Thyroid gland (tissue), 4 donors: ENCODE measurements at regions not wholly inside any gene's neighbourhood (a gene's known extent, or its start where the extent isn't known, plus 50 kb on each side); places are given as distances from the start of the nearest gene placed in this dataset.
"Not testable (repeated sequence)": the region's sequence is repeated elsewhere in the genome, so short reads cannot be mapped to it uniquely, and the experiment has no call there.

ENCODE experiments used
- DNase-seq, 2 donors: peaks; one replicate each; pipeline ENCODE4 v3.0.0-alpha.2; 2019
- H3K27ac ChIP-seq, 3 donors: fragments of 200-600 bp; sonication (generic); 1 replicate in 2 of 3; 2 replicates in 1 of 3; pipeline ENCODE4 v1.5.1; 2016 to 2019; ENCODE audit warnings: mild to moderate bottlenecking in 1 of 3, moderate library complexity in 1 of 3
- H3K27me3 ChIP-seq: fragments of 200-600 bp; sonication (generic); one replicate; pipeline ENCODE4 v1.5.1; 2019
- H3K36me3 ChIP-seq, 2 donors: fragments of 200-600 bp; sonication (generic); one replicate each; pipeline ENCODE4 v1.5.1; 2016 to 2019
- H3K4me1 ChIP-seq, 2 donors: fragments of 200-600 bp; sonication (generic); one replicate each; pipeline ENCODE4 v1.5.1; 2017 to 2019
- H3K4me3 ChIP-seq, 3 donors: fragments of 200-600 bp; sonication (generic); replicated peaks in 1 of 3; 1 replicate in 2 of 3; 2 replicates in 1 of 3; pipeline ENCODE4 v1.5.1; 2016; ENCODE audit warnings: mild to moderate bottlenecking in 1 of 3
- H3K9me3 ChIP-seq: fragments of 200-600 bp; sonication (generic); one replicate; pipeline ENCODE4 v1.5.1; 2017
- POLR2A ChIP-seq, 2 donors: fragments of 450-650 bp; IDR thresholded peaks; one replicate each; pipeline ENCODE4 v1.6.1; 2017; ENCODE audit warnings: antibody characterized with exemption in 2 of 2, mild to moderate bottlenecking in 2 of 2, moderate library complexity in 1 of 2
- WGBS, 2 donors: methylation state at CpG; one replicate each; pipeline ENCODE4 v1.1.5; 2017; 5-methylcytosine and 5-hydroxymethylcytosine counted together
- intact Hi-C: fragments of 100-400 bp; cut with DNase I; formaldehyde crosslinking; loops from one replicate; pipeline ENCODE4 v1.15.1; 2023
- TF ChIP-seq, protein P1 (sequence below), 6 experiments: fragments of 200-600 bp in 3 of 6; fragments of 450-650 bp in 3 of 6; sonication (generic) in 3 of 6; IDR thresholded peaks; one replicate each; pipeline ENCODE4 v1.5.1; 2016 to 2019; ENCODE audit warnings: antibody characterized with exemption in 6 of 6, mild to moderate bottlenecking in 2 of 6, inconsistent platforms in 1 of 6, moderate library complexity in 1 of 6

DNA sequence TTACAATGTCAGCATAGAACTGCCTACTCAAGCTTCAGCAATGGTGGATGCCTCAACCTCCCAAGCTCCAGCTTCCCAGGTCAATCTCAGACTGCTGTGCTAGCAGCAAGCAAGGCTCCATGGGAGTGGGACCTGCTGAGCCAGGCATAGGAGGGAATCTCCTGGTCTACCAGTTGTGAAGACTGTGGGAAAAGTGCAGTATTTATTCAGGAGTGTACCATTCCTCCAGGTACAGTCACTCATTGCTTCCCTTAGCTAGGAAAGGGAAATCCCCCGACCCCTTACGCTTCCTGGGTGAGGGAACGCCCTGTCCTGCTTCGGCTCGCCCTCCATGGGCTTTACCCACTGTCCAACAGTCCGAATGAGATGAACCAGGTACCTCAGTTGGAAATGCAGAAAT, 130.3 kb downstream of the ADCYAP1 start:
- TF ChIP-seq, protein P1, sequence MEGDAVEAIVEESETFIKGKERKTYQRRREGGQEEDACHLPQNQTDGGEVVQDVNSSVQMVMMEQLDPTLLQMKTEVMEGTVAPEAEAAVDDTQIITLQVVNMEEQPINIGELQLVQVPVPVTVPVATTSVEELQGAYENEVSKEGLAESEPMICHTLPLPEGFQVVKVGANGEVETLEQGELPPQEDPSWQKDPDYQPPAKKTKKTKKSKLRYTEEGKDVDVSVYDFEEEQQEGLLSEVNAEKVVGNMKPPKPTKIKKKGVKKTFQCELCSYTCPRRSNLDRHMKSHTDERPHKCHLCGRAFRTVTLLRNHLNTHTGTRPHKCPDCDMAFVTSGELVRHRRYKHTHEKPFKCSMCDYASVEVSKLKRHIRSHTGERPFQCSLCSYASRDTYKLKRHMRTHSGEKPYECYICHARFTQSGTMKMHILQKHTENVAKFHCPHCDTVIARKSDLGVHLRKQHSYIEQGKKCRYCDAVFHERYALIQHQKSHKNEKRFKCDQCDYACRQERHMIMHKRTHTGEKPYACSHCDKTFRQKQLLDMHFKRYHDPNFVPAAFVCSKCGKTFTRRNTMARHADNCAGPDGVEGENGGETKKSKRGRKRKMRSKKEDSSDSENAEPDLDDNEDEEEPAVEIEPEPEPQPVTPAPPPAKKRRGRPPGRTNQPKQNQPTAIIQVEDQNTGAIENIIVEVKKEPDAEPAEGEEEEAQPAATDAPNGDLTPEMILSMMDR (IDR thresholded peaks at IDR 0.05) = no peak
- TF ChIP-seq POLR2A (IDR thresholded peaks at IDR 0.05) = no peak
- Histone ChIP-seq H3K36me3 (no peaks in the 10 kb centered on the region), H3K4me3 (no peak overlapping the region), H3K27me3 (no peaks in the 10 kb centered on the region), H3K27ac (no peak overlapping the region), H3K9me3 (no peaks in the 10 kb centered on the region), H3K4me1 (no peaks in the 10 kb centered on the region)
- no peak for DNase-seq
- intact Hi-C loops = no loop called here
- 85 to 92% methylated on average over 6 of the region's 6 CpGs for WGBS, 2 donors

DNA sequence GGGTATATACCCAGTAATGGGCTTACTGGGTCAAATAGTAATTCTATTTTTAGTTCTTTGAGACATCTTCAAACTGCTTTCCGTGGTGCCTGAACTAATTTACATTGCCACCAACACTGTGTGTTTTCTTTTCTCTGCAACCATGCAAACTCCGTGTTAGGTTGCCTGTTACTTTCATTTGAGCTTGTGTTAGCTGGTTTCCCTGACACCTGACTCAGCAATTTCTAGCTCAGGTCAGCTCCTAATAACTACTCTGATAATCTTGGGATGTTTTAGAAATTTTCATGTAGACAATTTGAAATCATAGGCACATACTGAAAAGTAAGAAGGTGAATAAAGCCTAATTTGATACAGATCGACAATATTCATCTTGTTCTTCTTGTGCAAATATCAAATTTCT, 132.3 kb downstream of the ADCYAP1 start:
- Histone ChIP-seq H3K36me3 (no peaks in the 10 kb centered on the region), H3K9me3 (no peaks in the 10 kb centered on the region), H3K27ac (no peak overlapping the region), H3K27me3 (no peaks in the 10 kb centered on the region), H3K4me1 (no peaks in the 10 kb centered on the region), H3K4me3 (no peak overlapping the region)
- WGBS, 2 donors = 49 to 52% methylated on average over 3 of the region's 3 CpGs
- TF ChIP-seq POLR2A (IDR thresholded peaks at IDR 0.05) = no peak
- TF ChIP-seq, protein P1 (IDR thresholded peaks at IDR 0.05) = no peak
- intact Hi-C loops = no loop called here
- DNase-seq = no peak

DNA sequence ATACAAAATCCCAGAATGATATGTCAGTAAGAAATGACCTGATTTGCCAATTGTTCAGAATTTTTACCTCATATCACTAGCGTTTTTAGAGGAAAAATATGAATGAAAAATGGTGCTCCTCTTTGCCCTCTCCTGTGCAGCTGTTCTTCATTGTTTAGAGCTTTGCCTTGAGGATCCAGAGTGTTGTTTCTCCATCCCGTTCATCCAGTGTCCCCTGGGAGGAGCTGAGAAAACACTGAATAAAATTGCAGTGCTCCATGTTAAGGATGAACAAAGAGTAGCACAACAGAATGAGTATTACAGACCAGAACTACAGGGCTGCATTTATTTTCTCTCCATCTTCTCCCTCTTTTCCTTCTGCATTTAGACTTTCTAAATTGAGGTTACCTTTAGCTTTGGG, 133.1 kb downstream of the ADCYAP1 start:
- no peak overlapping the region for H3K27ac ChIP-seq
- H3K36me3 ChIP-seq = no peaks in the 10 kb centered on the region
- no peaks in the 10 kb centered on the region for H3K9me3 ChIP-seq
- H3K27me3 ChIP-seq = no peaks in the 10 kb centered on the region
- intact Hi-C loops = no loop called here
- H3K4me1 ChIP-seq = no peaks in the 10 kb centered on the region
- TF ChIP-seq, protein P1 (IDR thresholded peaks at IDR 0.05) = no peak
- TF ChIP-seq POLR2A (IDR thresholded peaks at IDR 0.05) = no peak
- H3K4me3 ChIP-seq = no peak overlapping the region
- 36 to 45% methylated on average over 2 of the region's 2 CpGs for WGBS, 2 donors
- DNase-seq = no peak

DNA sequence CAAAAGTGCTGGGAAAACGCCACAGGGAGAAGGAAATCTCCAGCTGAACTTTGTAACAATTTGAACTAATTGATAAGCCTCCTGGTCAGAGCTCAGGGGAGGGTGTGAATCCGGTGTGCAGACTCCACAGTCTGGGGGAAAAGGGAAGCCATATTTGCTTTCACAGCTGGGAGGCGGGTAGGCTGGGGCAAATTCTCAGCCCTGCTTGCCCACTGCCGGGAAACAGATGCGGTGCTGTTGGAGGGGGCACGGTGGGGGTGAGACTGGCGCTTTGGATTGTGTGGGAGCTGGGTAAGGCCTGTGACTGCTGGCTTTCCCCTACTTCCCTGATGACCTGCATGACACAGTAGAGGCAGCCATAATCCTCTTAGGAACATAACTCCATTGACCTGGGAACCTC, 134.8 kb downstream of the ADCYAP1 start:
- Histone ChIP-seq H3K4me1 (no peaks in the 10 kb centered on the region), H3K9me3 (no peaks in the 10 kb centered on the region), H3K27ac (no peak overlapping the region), H3K4me3 (no peak overlapping the region), H3K27me3 (no peaks in the 10 kb centered on the region), H3K36me3 (no peaks in the 10 kb centered on the region)
- 89 to 92% methylated on average over 7 of the region's 7 CpGs for WGBS, 2 donors
- TF ChIP-seq, protein P1 (IDR thresholded peaks at IDR 0.05) = no peak
- TF ChIP-seq POLR2A (IDR thresholded peaks at IDR 0.05) = no peak
- no peak for DNase-seq
- intact Hi-C loops = no loop called here

DNA sequence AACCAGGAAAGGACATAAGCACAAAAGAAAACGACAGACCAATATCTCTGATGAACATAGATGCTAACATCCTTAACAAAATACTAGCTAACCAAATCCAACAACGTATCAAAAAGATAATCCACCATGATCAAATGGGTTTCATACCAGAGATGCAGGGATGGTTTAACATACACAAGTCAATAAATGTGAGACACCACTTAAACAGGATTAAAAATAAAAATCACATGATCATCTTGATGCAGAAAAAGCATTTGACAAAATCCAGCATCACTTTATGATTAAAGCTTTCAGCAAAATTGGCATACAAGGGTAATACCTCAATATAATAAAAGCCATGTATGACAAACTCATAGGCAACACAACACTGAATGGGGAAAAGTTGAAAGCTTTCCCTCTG, 138.4 kb downstream of the ADCYAP1 start:
- H3K9me3 ChIP-seq, intact Hi-C loops: not testable (repeated sequence)
- 41 to 75% methylated on average over 2 of the region's 2 CpGs for WGBS, 2 donors

DNA sequence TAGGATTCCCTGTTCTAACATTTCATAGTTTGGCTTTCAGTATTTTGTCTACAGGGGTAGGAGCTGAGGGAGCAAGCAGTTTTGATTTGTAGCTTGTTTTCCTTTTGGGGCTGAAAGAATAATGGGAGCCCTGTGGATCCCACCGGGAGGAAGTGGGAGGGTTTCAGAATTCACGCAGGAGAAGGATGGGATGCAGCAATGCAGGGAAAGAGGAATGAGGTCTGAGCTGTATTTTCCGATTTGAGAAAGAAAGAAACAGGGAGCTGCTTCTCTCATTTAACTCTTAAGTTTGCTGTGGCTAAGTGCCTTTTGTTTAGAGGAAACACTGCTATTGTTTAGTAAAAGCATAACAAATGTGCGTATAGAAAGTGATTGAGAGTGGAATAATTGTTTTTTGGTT, 141.0 kb downstream of the ADCYAP1 start:
- intact Hi-C loops = no loop called here
- Histone ChIP-seq H3K36me3 (no peaks in the 10 kb centered on the region), H3K4me1 (no peaks in the 10 kb centered on the region), H3K4me3 (no peak overlapping the region), H3K27ac (no peak overlapping the region), H3K9me3 (no peaks in the 10 kb centered on the region), H3K27me3 (no peaks in the 10 kb centered on the region)
- no peak for DNase-seq
- WGBS, 2 donors = 25 to 31% methylated on average over 4 of the region's 4 CpGs
- TF ChIP-seq, protein P1 (IDR thresholded peaks at IDR 0.05) = no peak
- TF ChIP-seq POLR2A (IDR thresholded peaks at IDR 0.05) = no peak

More for the DNA sequence above, 138.4 kb downstream of the ADCYAP1 start:
- H3K4me1 ChIP-seq, H3K27ac ChIP-seq, H3K4me3 ChIP-seq, DNase-seq, H3K36me3 ChIP-seq, H3K27me3 ChIP-seq: not testable (repeated sequence)
